Fibroblast of peridontal ligament (primary cell): ENCODE measurements at regions not wholly inside any gene's neighbourhood (a gene's known extent, or its start where the extent isn't known, plus 50 kb on each side); places are given as distances from the start of the nearest gene placed in this dataset.
"Not testable (repeated sequence)": the region's sequence is repeated elsewhere in the genome, so short reads cannot be mapped to it uniquely, and the experiment has no call there.

Experiments
- DNase-seq: peaks from one replicate; pipeline ENCODE4 v3.0.0-alpha.2; 2010; ENCODE audit errors: extremely low read depth

GRCh38 chr7:130945411-130945811 is 211.4 kb upstream of the KLF14 start:
- no peak for DNase-seq

- no peak for DNase-seq
Observed at GRCh38 chr7:130946114-130946513, 212.1 kb upstream of the KLF14 start.

- no peak for DNase-seq
Observed at GRCh38 chr7:130947792-130948580, 214.0 kb upstream of the KLF14 start.

- no peak for DNase-seq
Observed at GRCh38 chr7:130948822-130949221, 214.8 kb upstream of the KLF14 start.

GRCh38 chr7:130949550-130949949 is 215.5 kb upstream of the KLF14 start:
- no peak for DNase-seq

- no peak for DNase-seq
Observed at GRCh38 chr7:130950054-130950453, 216.0 kb upstream of the KLF14 start.

GRCh38 chr7:130950741-130951140 is 216.7 kb upstream of the KLF14 start:
- DNase-seq, result no peak

- no peak for DNase-seq
Observed at GRCh38 chr7:130951303-130951975, 217.4 kb upstream of the KLF14 start.

GRCh38 chr7:130951976-130952876 is 218.2 kb upstream of the KLF14 start:
- no peak for DNase-seq

- DNase-seq, result no peak
Observed at GRCh38 chr7:130953196-130953595, 219.2 kb upstream of the KLF14 start.

- DNase-seq, result no peak
Observed at GRCh38 chr7:130954918-130955564, 221.0 kb upstream of the KLF14 start.

GRCh38 chr7:130955565-130955919 is 221.5 kb upstream of the KLF14 start:
- DNase-seq, result no peak

GRCh38 chr7:130956417-130957136 is 222.6 kb upstream of the KLF14 start:
- peak; percentile 56 for DNase-seq

- no peak for DNase-seq
Observed at GRCh38 chr7:130957137-130957513, 223.1 kb upstream of the KLF14 start.

- DNase-seq, result not testable (repeated sequence)
Observed at GRCh38 chr7:130957722-130958435, 223.9 kb upstream of the KLF14 start.

- no peak for DNase-seq
Observed at GRCh38 chr7:130958846-130959245, 224.8 kb upstream of the KLF14 start.

- peak; percentile 90 for DNase-seq
Observed at GRCh38 chr7:130959743-130960207, 225.8 kb upstream of the KLF14 start.

- peak; percentile 100 for DNase-seq
Observed at GRCh38 chr7:130960208-130960988, 226.4 kb upstream of the KLF14 start.

- DNase-seq, result peak; percentile 88
Observed at GRCh38 chr7:130961128-130961601, 227.2 kb upstream of the KLF14 start.
